Activated naive CD4-positive, alpha-beta T cell treated with anti-CD3 and anti-CD28 coated beads for 36 hours (primary cell): ENCODE measurements at regions not wholly inside any gene's neighbourhood (a gene's known extent, or its start where the extent isn't known, plus 50 kb on each side); places are given as distances from the start of the nearest gene placed in this dataset.

Source experiments
- CTCF ChIA-PET: fragments of 350-600 bp; sonication (Branson Sonifier 250); formaldehyde crosslinking; loops from one replicate; lab custom pipeline; 2021; ENCODE audit warnings: antibody characterized with exemption; lab: Charles Lee
- DNase-seq: peaks from one replicate; pipeline ENCODE4 v3.0.0-alpha.2; 2020
- H3K27ac Mint-ChIP-seq: one replicate; pipeline ENCODE4 v1.8.0; 2021; ENCODE audit warnings: mild to moderate bottlenecking, mixed read lengths
- H3K27me3 Mint-ChIP-seq: one replicate; pipeline ENCODE4 v1.8.0; 2021; ENCODE audit warnings: low read depth, mixed read lengths
- H3K36me3 Mint-ChIP-seq: one replicate; pipeline ENCODE4 v1.8.0; 2021; ENCODE audit warnings: low read depth, mixed read lengths
- H3K4me1 Mint-ChIP-seq: one replicate; pipeline ENCODE4 v1.8.0; 2021; ENCODE audit warnings: low read depth, mixed read lengths
- H3K4me3 Mint-ChIP-seq: one replicate; pipeline ENCODE4 v1.8.0; 2021; ENCODE audit warnings: mild to moderate bottlenecking, moderate library complexity, mixed read lengths
- H3K9me3 Mint-ChIP-seq: one replicate; pipeline ENCODE4 v1.8.0; 2021; ENCODE audit warnings: mixed read lengths
- intact Hi-C: fragments of 100-400 bp; cut with micrococcal nuclease; formaldehyde crosslinking; loops from one replicate; pipeline ENCODE4 v1.15.1; 2023

DNA sequence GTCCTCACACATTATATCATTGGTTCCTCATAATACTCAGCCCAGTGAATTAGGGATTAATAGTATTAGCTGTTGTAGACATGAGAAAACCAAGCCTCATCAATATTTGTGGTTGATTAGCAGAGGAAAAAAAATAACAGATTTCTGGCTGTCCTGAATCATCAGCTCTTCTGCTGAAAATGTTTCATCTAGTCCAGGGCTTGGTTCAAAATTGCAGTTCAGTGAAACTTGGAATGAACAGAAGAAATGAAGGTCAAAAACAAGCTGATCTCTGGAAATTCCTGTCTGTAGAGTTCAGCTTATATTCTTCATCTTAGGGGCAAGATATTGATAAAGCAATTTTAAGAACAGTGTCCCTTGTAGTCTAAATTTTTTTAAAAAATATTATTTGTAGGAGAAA lies 361.1 kb upstream of the CCDC179 start:
- no peaks in the 10 kb centered on the region for H3K27me3 Mint-ChIP-seq
- no peaks in the 10 kb centered on the region for H3K4me1 Mint-ChIP-seq
- no peak overlapping the region for H3K4me3 Mint-ChIP-seq
- DNase-seq: no peak
- H3K36me3 Mint-ChIP-seq: no peaks in the 10 kb centered on the region
- H3K9me3 Mint-ChIP-seq: peaks cover 11% of the 10 kb centered on the region
- intact Hi-C loops: no loop called here
- CTCF ChIA-PET: no interaction called here
- no peak overlapping the region for H3K27ac Mint-ChIP-seq

DNA sequence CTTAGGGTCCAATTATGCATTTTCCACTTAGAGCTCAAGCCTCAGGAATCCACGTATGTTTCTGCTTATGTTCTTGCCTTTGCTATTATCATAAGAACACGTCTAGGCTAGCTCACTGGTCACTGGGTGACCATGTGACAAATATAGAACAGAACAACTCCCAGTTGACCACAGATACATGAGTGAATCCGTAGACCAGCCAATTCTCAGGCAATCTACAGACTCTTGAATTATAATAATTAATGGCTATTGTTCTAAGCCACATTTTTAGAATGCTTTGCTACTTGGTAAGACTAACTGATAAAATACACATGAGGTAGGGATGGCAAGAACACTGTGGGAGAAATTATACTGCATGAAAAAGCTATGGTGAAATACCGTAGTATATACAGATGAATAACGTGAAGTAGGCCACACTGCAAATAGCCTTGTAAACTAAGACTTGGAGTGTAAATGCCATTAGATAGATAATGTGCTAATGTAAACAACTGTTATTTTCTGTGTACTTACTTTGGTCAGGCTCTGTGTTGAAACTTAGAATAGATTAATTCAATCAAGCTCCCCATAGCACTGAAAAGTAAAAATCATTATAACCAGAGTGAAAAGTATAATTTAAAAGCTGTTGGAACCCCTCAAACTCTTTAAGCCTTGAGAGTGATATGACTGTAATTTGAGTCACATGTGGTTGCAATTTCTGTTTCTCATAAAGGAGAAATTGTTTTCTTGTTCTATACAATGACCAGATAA lies 366.2 kb upstream of the CCDC179 start:
- no peak overlapping the region for H3K27ac Mint-ChIP-seq
- intact Hi-C loops: no loop called here
- H3K36me3 Mint-ChIP-seq: no peaks in the 10 kb centered on the region
- H3K4me1 Mint-ChIP-seq: no peaks in the 10 kb centered on the region
- H3K9me3 Mint-ChIP-seq: peaks cover 3% of the 10 kb centered on the region
- no peak for DNase-seq
- CTCF ChIA-PET: interaction anchor here (0.6 kb wide), 1 partner anchor 86 kb away, joined by 3 read pairs; no protein-coding TSS in a partner anchor
- no peak overlapping the region for H3K4me3 Mint-ChIP-seq
- H3K27me3 Mint-ChIP-seq: no peaks in the 10 kb centered on the region

DNA sequence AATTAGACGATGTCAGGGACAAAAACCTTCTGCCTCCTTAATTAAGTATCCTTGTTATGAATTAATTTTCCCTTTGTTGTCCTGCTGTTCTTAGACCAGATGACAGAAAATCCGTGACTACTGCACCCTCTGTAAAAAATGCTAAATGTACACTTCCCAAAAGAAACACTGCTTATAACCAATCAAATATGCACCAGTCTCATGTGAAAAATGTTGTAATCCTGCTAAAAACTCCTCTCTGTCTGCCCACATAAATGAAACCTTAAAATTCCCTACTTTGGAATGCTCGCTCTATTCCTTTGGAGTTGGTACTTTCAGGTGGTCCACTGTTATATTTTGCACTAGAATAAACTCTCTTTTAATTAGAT lies 366.8 kb upstream of the CCDC179 start:
- H3K36me3 Mint-ChIP-seq: no peaks in the 10 kb centered on the region
- CTCF ChIA-PET: no interaction called here
- peaks cover 3% of the 10 kb centered on the region for H3K9me3 Mint-ChIP-seq
- H3K27ac Mint-ChIP-seq: no peak overlapping the region
- H3K4me1 Mint-ChIP-seq: no peaks in the 10 kb centered on the region
- no peaks in the 10 kb centered on the region for H3K27me3 Mint-ChIP-seq
- intact Hi-C loops: no loop called here
- no peak overlapping the region for H3K4me3 Mint-ChIP-seq
- DNase-seq: no peak

DNA sequence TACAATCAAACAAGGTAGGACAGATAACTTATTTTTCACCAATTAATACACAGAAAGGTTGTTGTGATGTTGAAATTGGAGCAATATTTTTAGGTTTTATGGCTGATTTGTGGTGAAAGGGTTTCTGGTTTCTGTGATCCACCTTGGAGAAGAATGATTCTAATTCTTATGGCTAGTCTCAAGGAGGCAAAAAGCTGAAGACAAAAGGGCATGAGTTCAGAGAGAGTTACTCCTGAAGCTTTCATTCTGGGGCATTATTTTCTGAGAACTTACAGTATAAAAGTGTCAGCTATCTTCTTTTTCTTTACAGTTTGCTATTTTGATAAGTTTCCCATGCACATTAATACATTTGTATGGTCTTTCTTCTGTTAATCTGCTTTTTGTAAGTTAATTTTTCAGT lies 372.4 kb upstream of the CCDC179 start:
- DNase-seq: no peak
- no peaks in the 10 kb centered on the region for H3K4me1 Mint-ChIP-seq
- CTCF ChIA-PET: no interaction called here
- H3K36me3 Mint-ChIP-seq: no peaks in the 10 kb centered on the region
- H3K27me3 Mint-ChIP-seq: no peaks in the 10 kb centered on the region
- H3K4me3 Mint-ChIP-seq: no peak overlapping the region
- H3K27ac Mint-ChIP-seq: no peak overlapping the region
- H3K9me3 Mint-ChIP-seq: peaks cover 3% of the 10 kb centered on the region
- intact Hi-C loops: no loop called here

DNA sequence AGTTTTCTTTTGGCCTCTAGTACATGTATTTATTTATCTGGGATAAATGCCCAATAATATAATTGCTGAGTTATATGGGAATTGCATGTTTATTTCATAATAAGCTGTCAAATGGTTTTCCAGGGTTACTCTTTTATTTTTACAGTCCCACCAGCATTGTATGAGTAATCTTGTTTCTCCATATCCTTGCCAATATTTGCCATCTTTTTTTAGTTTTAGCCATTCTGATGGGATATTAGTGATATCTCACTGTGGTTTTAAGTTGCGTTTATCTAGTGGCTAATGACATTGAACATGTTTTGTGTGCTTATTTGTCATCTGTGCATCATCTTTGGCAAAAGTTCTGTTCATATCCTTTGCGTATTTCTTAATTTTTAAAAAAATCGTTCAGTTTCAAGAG lies 372.8 kb upstream of the CCDC179 start:
- no peaks in the 10 kb centered on the region for H3K4me1 Mint-ChIP-seq
- no peak for DNase-seq
- H3K9me3 Mint-ChIP-seq: peaks cover 3% of the 10 kb centered on the region
- no peaks in the 10 kb centered on the region for H3K27me3 Mint-ChIP-seq
- no peaks in the 10 kb centered on the region for H3K36me3 Mint-ChIP-seq
- no peak overlapping the region for H3K27ac Mint-ChIP-seq
- intact Hi-C loops: no loop called here
- CTCF ChIA-PET: no interaction called here
- no peak overlapping the region for H3K4me3 Mint-ChIP-seq

DNA sequence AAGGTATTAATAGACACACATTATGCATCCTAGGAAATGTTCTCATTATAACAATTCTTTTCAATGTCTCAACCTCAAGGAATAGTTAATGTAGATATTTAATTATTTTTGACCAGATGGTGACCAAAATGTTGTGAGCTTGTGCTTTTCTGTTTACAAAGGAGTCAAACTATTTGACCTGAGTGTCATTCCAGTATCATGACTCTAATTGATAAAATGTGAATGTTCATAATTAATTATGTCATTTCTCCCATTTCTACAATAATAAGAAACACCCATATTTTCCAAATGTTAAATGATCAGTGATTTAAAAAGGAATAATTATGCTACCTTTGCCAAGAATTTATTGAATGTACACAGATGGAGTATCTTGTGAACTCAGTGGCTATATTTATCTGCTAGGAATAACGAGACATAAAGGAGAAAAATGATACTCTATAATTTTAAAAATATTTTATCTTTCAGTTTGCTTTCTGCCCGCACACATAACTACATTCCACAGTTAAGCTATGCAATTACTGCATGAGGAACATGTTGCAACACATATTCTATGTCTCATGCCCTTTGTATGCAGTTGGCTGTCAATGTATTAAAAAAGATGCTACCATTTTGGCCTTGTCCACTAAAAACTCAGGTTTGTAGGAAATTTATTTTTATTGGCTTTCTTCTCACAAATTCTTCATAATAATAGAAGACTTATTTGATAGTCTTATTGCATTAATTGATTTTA lies 376.7 kb upstream of the CCDC179 start:
- H3K27ac Mint-ChIP-seq: no peak overlapping the region
- no peaks in the 10 kb centered on the region for H3K4me1 Mint-ChIP-seq
- DNase-seq: no peak
- no peaks in the 10 kb centered on the region for H3K27me3 Mint-ChIP-seq
- intact Hi-C loops: no loop called here
- no peaks in the 10 kb centered on the region for H3K36me3 Mint-ChIP-seq
- peaks cover 3% of the 10 kb centered on the region for H3K9me3 Mint-ChIP-seq
- CTCF ChIA-PET: no interaction called here
- no peak overlapping the region for H3K4me3 Mint-ChIP-seq

DNA sequence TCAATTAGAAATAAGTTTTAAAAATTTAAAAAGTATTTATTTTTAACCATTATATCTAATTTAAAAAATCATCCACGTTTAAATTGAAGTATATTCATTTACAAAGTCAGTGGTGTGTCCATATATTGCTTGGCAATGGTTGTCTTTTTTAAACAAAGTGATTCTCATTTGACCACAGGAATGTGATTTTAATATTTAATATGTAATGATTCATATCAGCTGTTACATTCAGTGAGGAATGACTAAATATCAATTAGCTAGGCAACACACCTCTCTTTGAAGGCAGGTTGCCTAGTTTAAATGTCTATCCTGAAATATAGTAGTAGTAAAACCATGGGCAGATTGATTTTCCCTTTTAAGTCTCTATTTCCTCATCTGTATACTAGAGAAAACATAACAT lies 392.2 kb upstream of the CCDC179 start:
- H3K4me3 Mint-ChIP-seq: no peak overlapping the region
- peaks cover 6% of the 10 kb centered on the region for H3K9me3 Mint-ChIP-seq
- CTCF ChIA-PET: no interaction called here
- no peaks in the 10 kb centered on the region for H3K36me3 Mint-ChIP-seq
- no peak overlapping the region for H3K27ac Mint-ChIP-seq
- no peaks in the 10 kb centered on the region for H3K4me1 Mint-ChIP-seq
- intact Hi-C loops: no loop called here
- H3K27me3 Mint-ChIP-seq: no peaks in the 10 kb centered on the region
- DNase-seq: no peak

DNA sequence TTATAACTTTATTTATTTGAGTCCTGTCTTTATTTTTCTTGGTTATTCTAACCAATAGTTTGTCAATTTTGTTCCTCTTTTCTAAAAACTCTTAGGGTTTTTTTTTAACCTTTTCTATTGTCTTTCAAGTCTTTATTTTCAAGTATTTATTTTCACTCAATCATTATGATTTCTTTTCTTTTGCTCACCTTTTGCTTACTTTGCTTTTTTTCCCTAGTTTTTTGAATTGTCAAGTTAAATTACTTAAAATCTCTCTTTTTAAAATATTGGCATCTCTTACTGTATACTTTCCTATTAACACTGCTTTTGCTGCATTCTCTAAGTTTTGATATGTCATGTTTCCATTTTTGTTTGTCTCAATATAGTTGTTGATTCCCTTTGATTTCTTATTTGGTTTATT lies 396.8 kb upstream of the CCDC179 start:
- intact Hi-C loops: no loop called here
- no peaks in the 10 kb centered on the region for H3K4me1 Mint-ChIP-seq
- CTCF ChIA-PET: no interaction called here
- no peak overlapping the region for H3K4me3 Mint-ChIP-seq
- H3K36me3 Mint-ChIP-seq: no peaks in the 10 kb centered on the region
- DNase-seq: no peak
- H3K27me3 Mint-ChIP-seq: no peaks in the 10 kb centered on the region
- no peak overlapping the region for H3K27ac Mint-ChIP-seq
- H3K9me3 Mint-ChIP-seq: peaks cover 4% of the 10 kb centered on the region

DNA sequence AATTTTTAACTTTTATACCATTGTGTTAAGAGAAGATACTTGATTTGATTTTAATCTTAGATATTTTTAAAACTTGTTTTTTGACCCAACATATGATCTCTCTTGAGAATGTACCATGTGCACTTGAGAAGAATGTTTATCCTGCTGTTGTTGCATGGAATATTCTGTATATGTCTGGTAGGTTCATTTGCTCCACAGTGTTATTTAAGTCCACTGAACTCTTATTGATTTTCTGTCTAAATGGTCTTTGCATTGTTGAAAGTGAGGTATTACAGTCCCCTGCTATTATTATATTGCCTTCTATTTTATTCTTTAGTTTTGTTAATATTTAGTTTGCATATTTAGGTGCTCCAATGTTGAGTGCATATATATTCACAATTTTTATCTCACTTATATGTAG lies 397.3 kb upstream of the CCDC179 start:
- intact Hi-C loops: no loop called here
- CTCF ChIA-PET: no interaction called here
- H3K27ac Mint-ChIP-seq: no peak overlapping the region
- H3K27me3 Mint-ChIP-seq: no peaks in the 10 kb centered on the region
- no peak for DNase-seq
- no peaks in the 10 kb centered on the region for H3K36me3 Mint-ChIP-seq
- H3K4me3 Mint-ChIP-seq: no peak overlapping the region
- H3K9me3 Mint-ChIP-seq: peaks cover 4% of the 10 kb centered on the region
- no peaks in the 10 kb centered on the region for H3K4me1 Mint-ChIP-seq

DNA sequence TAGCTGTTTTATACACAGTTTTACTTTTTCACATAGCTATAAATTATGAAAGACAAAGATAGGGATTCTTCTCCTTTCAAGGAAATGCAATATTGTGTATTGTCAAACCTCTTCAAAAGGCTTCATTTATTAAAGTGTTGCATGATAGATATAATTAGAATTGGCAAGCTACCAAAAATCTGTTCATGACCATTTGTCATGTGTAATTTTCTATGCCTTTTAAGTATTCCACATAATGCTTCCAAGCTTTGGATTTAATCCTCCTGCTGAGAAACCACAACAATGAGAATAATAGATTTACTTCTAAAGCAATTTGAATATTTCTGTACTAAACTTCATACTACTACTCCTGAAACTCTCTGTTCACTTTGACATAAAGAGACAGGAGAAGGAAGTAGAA lies 403.2 kb upstream of the CCDC179 start:
- Mint-ChIP-seq H3K9me3 (peaks cover 5% of the 10 kb centered on the region), H3K4me3 (no peak overlapping the region), H3K27me3 (no peaks in the 10 kb centered on the region), H3K27ac (no peak overlapping the region), H3K4me1 (no peaks in the 10 kb centered on the region), H3K36me3 (no peaks in the 10 kb centered on the region)
- intact Hi-C loops: no loop called here
- DNase-seq: no peak
- CTCF ChIA-PET: no interaction called here

DNA sequence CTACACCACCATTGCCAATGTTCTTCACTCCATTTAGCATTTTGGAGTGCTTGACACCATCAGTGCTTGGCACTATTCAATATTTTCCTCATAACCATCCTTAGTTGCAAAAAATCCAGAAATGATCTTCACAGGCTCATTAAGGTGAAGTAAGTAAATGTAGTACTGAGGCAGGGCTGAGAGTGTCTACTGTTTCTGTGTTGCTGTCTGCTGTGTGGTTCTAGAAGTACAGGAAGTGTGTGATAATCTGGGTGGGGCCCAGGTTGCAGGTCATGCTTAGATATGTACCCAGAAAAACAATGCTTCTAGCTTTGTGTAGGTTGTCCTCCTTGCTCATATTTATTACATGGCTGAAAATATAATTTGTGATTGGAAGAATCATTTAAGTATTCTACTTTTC lies 411.8 kb upstream of the CCDC179 start:
- Mint-ChIP-seq H3K27ac (no peak overlapping the region), H3K4me1 (no peaks in the 10 kb centered on the region), H3K27me3 (no peaks in the 10 kb centered on the region), H3K9me3 (peaks cover 3% of the 10 kb centered on the region), H3K4me3 (no peak overlapping the region), H3K36me3 (no peaks in the 10 kb centered on the region)
- DNase-seq: no peak
- intact Hi-C loops: no loop called here
- CTCF ChIA-PET: no interaction called here

DNA sequence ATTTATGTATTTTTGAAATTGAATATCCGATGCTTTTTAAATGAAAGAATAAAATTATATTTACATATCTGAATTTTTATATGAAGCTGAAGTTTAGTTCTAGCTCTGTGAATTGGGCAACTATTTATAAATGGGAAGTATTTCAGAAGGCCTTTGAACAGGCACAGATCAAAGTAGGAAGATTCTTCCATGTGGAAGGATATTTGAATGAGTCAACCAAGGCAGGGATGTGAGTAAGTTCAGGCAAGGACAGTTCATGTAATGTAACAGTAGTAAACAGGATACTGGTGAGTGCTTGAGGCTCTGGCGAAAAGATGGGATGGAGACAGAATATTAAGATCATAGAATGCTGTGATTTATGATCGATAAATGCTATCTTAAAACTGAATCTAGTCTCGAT lies 417.8 kb upstream of the CCDC179 start:
- intact Hi-C loops: no loop called here
- no peak overlapping the region for H3K27ac Mint-ChIP-seq
- H3K9me3 Mint-ChIP-seq: peaks cover 3% of the 10 kb centered on the region
- no peak overlapping the region for H3K4me3 Mint-ChIP-seq
- CTCF ChIA-PET: no interaction called here
- no peaks in the 10 kb centered on the region for H3K4me1 Mint-ChIP-seq
- DNase-seq: no peak
- H3K36me3 Mint-ChIP-seq: no peaks in the 10 kb centered on the region
- no peaks in the 10 kb centered on the region for H3K27me3 Mint-ChIP-seq

DNA sequence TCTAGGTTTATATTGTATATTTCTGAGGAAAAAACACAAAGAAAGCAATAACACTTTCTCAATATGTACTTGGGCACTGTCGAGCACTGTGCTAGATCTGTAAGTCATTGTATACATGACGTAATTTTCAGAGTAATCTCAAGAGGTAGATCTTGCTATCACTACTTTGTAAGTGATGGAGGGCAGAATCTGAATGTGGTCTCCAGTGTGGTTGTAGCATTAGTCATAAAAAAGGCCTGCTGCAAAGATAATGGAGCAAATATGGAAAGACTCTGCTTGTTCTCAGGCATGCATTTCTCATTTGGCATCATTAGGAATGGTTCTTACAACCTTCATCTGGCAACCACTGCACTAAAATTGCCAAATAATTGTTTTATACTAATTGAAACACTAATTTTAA lies 419.8 kb upstream of the CCDC179 start:
- H3K36me3 Mint-ChIP-seq: no peaks in the 10 kb centered on the region
- H3K9me3 Mint-ChIP-seq: peaks cover 3% of the 10 kb centered on the region
- no peak overlapping the region for H3K4me3 Mint-ChIP-seq
- no peaks in the 10 kb centered on the region for H3K27me3 Mint-ChIP-seq
- no peaks in the 10 kb centered on the region for H3K4me1 Mint-ChIP-seq
- H3K27ac Mint-ChIP-seq: no peak overlapping the region
- CTCF ChIA-PET: no interaction called here
- DNase-seq: no peak
- intact Hi-C loops: no loop called here
